ENCODE measurements at regions not wholly inside any gene's neighbourhood (a gene's known extent, or its start where the extent isn't known, plus 50 kb on each side); places are given as distances from the start of the nearest gene placed in this dataset.
"Not testable (repeated sequence)": the region's sequence is repeated elsewhere in the genome, so short reads cannot be mapped to it uniquely, and the experiment has no call there.

GRCh38 chr3:177396733-177397132 is 199.5 kb upstream of the TBL1XR1 start:
- no peak overlapping the region for H3K27ac ChIP-seq
- H3K4me1 ChIP-seq = no peaks in the 10 kb centered on the region
- no peaks in the 10 kb centered on the region for H3K27me3 ChIP-seq
- TF ChIP-seq, protein P1, sequence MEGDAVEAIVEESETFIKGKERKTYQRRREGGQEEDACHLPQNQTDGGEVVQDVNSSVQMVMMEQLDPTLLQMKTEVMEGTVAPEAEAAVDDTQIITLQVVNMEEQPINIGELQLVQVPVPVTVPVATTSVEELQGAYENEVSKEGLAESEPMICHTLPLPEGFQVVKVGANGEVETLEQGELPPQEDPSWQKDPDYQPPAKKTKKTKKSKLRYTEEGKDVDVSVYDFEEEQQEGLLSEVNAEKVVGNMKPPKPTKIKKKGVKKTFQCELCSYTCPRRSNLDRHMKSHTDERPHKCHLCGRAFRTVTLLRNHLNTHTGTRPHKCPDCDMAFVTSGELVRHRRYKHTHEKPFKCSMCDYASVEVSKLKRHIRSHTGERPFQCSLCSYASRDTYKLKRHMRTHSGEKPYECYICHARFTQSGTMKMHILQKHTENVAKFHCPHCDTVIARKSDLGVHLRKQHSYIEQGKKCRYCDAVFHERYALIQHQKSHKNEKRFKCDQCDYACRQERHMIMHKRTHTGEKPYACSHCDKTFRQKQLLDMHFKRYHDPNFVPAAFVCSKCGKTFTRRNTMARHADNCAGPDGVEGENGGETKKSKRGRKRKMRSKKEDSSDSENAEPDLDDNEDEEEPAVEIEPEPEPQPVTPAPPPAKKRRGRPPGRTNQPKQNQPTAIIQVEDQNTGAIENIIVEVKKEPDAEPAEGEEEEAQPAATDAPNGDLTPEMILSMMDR (IDR thresholded peaks at IDR 0.05) = no peak
- no peaks in the 10 kb centered on the region for H3K9me3 ChIP-seq
- no peaks in the 10 kb centered on the region for H3K36me3 ChIP-seq
- DNase-seq (ENCODE audit: low spot score) = no peak
- no peak overlapping the region for H3K4me3 ChIP-seq

GRCh38 chr3:177401375-177401774 is 204.1 kb upstream of the TBL1XR1 start:
- TF ChIP-seq, protein P1 (IDR thresholded peaks at IDR 0.05) = no peak
- Histone ChIP-seq H3K4me3 (no peak overlapping the region), H3K9me3 (no peaks in the 10 kb centered on the region), H3K36me3 (no peaks in the 10 kb centered on the region), H3K4me1 (no peaks in the 10 kb centered on the region), H3K27ac (no peak overlapping the region), H3K27me3 (no peaks in the 10 kb centered on the region)
- DNase-seq (ENCODE audit: low spot score) = no peak

DNA sequence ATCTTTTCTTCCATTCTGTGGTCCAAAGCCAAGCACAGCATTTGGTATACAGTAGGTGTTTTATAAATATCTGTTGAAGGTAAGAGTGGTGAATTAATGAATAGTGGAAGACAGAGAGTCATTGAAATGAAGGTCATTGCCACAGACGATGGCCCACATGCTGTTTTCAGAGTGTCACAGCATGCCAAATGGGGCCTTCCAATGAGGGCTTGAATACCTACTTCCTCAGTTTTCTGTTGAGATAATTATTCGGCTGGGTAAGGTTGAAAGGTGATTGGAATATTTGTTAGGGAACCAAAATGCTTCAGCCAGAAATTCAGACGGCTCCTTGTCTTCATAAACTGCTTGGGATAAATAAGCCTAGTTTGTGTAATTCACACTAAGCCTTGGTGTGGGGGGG is 205.3 kb upstream of the TBL1XR1 start:
- Histone ChIP-seq H3K9me3 (no peaks in the 10 kb centered on the region), H3K36me3 (no peaks in the 10 kb centered on the region), H3K4me3 (no peak overlapping the region), H3K27ac (no peak overlapping the region), H3K4me1 (no peaks in the 10 kb centered on the region), H3K27me3 (no peaks in the 10 kb centered on the region)
- TF ChIP-seq, protein P1 (IDR thresholded peaks at IDR 0.05) = no peak
- no peak for DNase-seq (ENCODE audit: low spot score)

- Histone ChIP-seq H3K27ac (no peak overlapping the region), H3K27me3 (no peaks in the 10 kb centered on the region), H3K9me3 (no peaks in the 10 kb centered on the region), H3K36me3 (no peaks in the 10 kb centered on the region), H3K4me1 (no peaks in the 10 kb centered on the region), H3K4me3 (no peak overlapping the region)
- DNase-seq (ENCODE audit: low spot score) = no peak
- TF ChIP-seq, protein P1 (IDR thresholded peaks at IDR 0.05) = no peak
Observed at GRCh38 chr3:177405191-177405672, 207.9 kb upstream of the TBL1XR1 start.

DNA sequence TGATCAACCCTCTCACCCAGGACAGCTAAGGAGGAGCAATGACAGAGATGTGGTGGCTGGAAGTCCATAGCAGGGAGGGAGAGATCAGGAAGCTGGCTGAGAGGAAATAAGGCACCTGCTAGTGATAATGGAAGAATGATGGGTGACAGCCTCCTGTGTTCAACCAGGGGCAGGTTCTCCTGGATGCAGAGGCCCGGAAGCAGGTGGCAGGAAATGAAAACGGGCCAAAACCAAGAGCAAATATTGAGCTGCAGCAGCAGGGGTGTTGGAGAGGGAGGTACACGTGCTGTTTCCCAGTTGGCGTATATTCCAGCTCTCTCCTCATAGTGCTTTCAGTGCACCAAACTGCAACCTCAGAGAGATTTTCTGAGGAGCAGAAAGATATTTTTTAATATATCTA is 213.4 kb upstream of the TBL1XR1 start:
- TF ChIP-seq, protein P1 (IDR thresholded peaks at IDR 0.05) = no peak
- no peak overlapping the region for H3K27ac ChIP-seq
- H3K27me3 ChIP-seq = no peaks in the 10 kb centered on the region
- no peaks in the 10 kb centered on the region for H3K36me3 ChIP-seq
- H3K4me3 ChIP-seq = no peak overlapping the region
- no peak for DNase-seq (ENCODE audit: low spot score)
- H3K4me1 ChIP-seq = no peaks in the 10 kb centered on the region
- H3K9me3 ChIP-seq = no peaks in the 10 kb centered on the region

- no peaks in the 10 kb centered on the region for H3K4me1 ChIP-seq
- no peaks in the 10 kb centered on the region for H3K36me3 ChIP-seq
- no peaks in the 10 kb centered on the region for H3K27me3 ChIP-seq
- DNase-seq (ENCODE audit: low spot score) = no peak
- TF ChIP-seq, protein P1 (IDR thresholded peaks at IDR 0.05) = no peak
- no peaks in the 10 kb centered on the region for H3K9me3 ChIP-seq
- H3K27ac ChIP-seq = no peak overlapping the region
- H3K4me3 ChIP-seq = no peak overlapping the region
Observed at GRCh38 chr3:177411201-177411600, 213.9 kb upstream of the TBL1XR1 start.

- not testable (repeated sequence) for H3K27me3 ChIP-seq; H3K4me3 ChIP-seq; H3K36me3 ChIP-seq; DNase-seq (ENCODE audit: low spot score); H3K4me1 ChIP-seq; H3K27ac ChIP-seq; H3K9me3 ChIP-seq
Observed at GRCh38 chr3:177412677-177413170, 215.4 kb upstream of the TBL1XR1 start.
